HG02943 (cell line): ENCODE measurements at regions not wholly inside any gene's neighbourhood (a gene's known extent, or its start where the extent isn't known, plus 50 kb on each side); places are given as distances from the start of the nearest gene placed in this dataset.
"Not testable (repeated sequence)": the region's sequence is repeated elsewhere in the genome, so short reads cannot be mapped to it uniquely, and the experiment has no call there.

Source experiments
- ATAC-seq: cut with Tn5 transposase; IDR thresholded peaks from one replicate; pipeline ENCODE4 v1.9.1; 2021; ENCODE audit warnings: mild to moderate bottlenecking, low read depth, moderate library complexity; ENCODE audit not compliant: unreplicated experiment

DNA sequence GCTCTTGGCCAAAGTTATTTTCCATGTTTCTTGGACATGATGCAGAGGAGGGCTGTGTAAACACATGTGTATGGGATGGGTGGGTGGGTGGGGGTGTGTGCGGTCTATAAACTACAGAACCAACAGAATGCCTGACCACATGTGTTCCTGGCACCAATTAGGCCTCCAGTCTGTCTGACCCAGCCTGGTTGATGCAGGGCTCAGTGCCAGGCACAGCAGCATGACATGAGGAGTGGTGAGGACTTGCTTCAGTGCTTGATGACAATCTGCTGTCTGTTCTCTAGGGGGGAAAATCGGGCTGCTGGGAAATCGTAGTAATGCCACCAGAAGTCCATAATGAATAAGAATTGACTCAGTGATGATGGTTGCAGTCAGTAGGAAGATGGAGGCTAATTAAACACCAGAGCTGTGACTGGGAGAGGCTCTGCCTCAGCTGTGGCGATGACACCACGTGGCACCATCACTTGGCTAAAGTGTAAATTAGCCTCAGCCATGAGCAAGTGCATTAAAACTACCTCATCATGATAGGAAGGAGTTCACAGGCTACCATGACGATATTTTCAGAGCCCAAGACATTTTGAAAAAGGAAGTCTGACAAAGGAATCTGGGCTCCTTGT is 260.1 kb upstream of the PODXL start:
- ATAC-seq = no peak

DNA sequence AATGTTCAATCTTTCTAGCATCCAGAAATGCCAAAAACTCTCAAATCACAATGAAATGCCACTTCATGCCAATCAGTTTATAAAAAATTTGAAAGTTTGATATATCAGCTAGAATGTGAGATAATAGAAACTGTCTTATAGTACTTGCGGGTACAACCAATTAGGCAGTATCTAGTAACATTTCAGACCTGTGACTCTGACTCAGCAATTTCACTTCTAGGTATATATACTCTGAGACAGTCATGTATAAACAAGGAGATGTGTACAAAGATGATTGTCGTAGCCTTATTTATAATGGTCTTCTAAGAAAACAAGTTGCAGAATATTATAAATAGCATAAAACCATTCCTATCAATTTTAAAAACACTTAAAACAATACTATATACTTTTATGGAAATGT is 252.3 kb upstream of the PODXL start:
- ATAC-seq = no peak

DNA sequence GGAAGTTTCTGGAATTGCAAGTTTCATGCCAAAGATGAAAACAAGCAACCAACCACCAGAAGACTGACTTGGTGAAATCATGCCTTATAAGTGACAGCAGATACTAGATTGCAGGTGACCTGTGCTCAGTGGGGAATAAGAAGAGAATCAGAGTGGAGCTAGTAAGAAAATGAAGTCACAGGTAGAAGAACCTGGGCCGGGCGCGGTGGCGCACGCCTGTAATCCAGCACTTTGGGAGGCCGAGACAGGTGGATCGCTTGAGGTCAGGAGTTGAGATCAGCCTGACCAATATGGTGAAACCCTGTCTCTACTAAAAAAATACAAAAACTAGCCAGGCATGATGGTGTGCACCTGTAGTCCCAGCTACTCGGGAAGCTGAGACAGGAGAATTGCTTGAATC is 251.7 kb upstream of the PODXL start:
- ATAC-seq = not testable (repeated sequence)

GRCh38 chr7:131803816-131804215 is 247.4 kb upstream of the PODXL start:
- no peak for ATAC-seq

DNA sequence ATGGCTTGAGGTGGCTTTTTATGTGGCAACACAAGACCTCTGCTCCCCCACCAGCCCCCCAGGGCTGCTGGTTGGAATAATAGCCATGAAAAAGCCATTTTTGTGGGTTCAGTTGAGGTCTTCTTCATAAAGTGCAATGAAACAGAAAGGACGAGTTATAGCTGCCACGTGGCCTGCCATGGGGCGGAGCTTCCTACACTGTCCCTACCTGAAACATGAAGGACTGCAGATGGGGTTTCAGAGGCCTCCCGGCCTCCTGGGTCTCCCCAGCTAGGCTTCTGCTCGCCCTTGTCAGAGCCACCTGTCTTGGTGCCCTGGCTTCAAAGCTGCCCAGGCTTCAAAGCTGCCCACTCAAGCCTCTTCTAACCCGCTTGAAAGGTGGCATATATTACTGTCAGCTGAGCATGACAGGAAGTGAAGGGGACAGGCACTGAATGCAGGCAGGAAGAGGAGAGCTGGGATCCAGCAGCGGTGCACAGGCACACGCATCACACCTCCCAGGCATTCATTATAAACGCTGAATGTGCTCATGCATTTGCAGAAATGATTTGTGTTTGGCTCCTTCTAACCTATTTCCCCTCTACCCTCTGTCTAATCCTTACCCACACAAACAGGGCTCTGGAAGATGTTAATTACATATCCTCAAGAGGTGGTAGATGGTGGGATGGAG is 245.9 kb upstream of the PODXL start:
- no peak for ATAC-seq

DNA sequence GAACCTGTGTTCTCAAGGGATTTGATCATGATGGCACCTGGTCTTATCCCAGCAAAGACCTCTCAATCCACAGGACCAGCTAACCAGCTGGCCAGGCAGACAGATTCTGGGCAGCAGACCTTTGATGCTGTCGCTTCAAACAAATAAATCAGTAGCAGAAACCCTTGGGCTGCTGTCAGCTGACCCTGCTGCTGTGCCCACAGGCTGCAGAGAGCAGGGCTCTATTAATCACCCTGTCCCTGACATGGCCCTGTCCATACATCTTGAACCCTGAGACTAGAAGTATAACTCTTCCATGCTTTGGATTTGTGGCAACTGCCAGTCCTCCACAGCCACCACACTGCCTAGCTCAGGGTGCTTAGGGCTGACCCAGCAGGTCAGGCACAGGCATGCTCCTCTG is 244.1 kb upstream of the PODXL start:
- ATAC-seq = no peak

- no peak for ATAC-seq
Measured at GRCh38 chr7:131800008-131800407, 243.6 kb upstream of the PODXL start.

DNA sequence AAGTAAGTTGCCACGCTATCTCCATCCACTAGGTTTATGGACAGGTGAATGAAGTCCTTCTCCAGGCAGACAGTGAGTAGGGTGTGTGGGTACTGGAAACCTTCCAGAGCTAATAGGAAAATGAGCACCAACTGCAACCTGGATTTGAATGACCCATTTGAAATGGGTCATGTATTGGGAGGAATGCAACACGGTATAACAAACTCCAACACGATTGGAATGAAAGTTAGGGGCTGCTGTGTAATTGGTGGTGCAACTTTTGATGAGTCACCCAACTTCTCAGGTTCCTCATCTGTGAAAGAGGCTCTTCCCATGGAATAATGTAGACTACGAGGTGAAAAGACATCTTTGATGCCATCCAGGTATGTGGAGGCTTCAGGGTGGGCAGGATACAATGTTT is 241.4 kb upstream of the PODXL start:
- ATAC-seq = no peak

DNA sequence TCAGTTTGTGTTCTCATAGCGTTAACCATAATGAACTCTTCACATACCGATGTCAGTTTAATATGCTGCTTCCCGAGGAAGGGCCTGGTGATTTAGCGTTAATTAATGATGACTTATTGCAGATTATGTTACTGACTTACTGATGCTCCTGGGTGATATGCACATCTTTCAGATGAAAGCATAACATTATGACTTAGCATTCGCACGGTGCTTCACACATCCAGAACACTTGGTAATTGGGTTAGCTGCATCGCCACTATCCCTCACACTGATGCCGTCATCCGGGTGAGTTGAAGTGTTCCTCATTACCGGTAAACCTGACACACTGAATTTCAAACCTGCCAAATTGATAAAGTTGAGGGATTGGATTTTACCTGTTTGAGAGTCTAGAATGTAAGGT is 239.0 kb upstream of the PODXL start:
- no peak for ATAC-seq

- ATAC-seq = no peak
Measured at GRCh38 chr7:131792311-131792710, 235.9 kb upstream of the PODXL start.

DNA sequence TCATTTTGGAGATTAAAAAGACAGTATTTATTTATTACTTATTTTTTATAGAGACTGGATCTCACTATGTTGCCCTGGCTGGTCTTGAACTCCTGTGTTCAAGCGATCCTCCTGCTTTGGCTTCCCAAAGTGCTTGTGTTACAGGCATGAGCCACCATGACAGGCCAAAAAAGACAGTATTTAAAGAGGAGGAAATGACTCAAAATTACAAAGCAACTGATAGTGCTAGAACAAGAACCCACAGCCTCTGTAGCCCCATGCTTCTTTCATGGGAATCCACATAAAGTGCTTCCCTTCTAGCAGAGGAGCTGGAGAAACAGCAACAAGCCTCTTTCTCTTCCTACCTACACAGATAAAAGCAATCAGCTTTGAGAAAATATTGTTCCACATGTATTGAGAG is 230.7 kb upstream of the PODXL start:
- ATAC-seq = no peak

- no peak for ATAC-seq
Measured at GRCh38 chr7:131786204-131786603, 229.8 kb upstream of the PODXL start.

GRCh38 chr7:131778601-131779000 is 222.2 kb upstream of the PODXL start:
- ATAC-seq = no peak

- ATAC-seq = no peak
Measured at GRCh38 chr7:131774419-131775220, 218.2 kb upstream of the PODXL start.

GRCh38 chr7:131773413-131773812 is 217.0 kb upstream of the PODXL start:
- no peak for ATAC-seq

GRCh38 chr7:131769241-131769640 is 212.8 kb upstream of the PODXL start:
- ATAC-seq = no peak

DNA sequence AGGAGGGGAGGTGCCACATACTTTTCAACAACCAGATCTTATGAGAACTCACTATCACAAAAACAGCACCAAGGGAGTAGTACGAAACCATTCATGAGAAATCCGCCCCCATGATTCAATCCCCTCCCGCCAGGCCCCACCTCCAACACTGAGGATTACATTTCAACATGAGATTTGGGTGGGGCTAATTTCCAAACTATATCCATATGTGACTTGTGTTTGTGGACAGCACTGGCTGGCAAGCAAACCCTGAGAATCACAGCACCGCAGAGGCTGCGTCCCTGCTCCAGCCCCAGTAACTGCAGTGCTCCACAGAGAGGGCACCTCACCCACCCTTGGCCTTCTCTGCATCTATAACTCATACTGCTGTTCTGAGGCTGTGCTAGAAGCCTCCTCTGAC is 211.2 kb upstream of the PODXL start:
- ATAC-seq = no peak

GRCh38 chr7:131765575-131765974 is 209.1 kb upstream of the PODXL start:
- no peak for ATAC-seq

DNA sequence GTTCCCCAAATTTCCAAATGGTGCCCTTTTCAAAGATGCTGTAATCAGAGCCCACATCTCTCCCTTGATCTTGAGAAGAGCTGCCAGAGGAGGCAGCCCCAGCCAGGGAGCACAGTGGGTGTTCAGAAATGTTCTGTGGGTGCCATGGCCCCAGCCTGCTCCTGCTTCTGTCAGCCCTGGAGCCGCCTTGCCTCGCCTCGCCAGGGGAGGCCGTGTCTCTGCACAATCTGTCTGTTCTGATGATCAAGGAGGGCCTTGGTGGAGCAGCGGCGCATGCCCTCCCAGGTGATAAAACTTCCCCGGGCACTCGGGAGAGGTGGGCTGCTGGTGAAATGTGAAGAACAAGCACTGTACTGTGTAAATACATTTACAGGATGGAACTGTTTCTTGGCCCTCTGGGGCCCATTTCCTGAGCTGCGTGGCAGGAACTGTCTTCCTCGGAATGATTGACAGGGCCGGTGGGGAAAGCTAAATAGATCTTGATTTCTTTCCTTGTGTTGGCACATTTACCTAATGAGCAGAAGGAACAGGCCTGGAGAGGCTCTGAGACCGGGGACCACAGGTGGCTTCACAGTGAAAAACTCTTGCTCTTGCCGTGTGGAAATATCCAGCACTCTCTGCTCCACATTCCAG is 207.8 kb upstream of the PODXL start:
- no peak for ATAC-seq

GRCh38 chr7:131762753-131763152 is 206.3 kb upstream of the PODXL start:
- no peak for ATAC-seq

GRCh38 chr7:131755801-131756200 is 199.4 kb upstream of the PODXL start:
- ATAC-seq = not testable (repeated sequence)
